Brain microvascular endothelial cell (primary cell): ENCODE measurements at regions not wholly inside any gene's neighbourhood (a gene's known extent, or its start where the extent isn't known, plus 50 kb on each side); places are given as distances from the start of the nearest gene placed in this dataset.

Experiments used
- DNase-seq: peaks from one replicate; pipeline ENCODE4 v3.0.0-alpha.2; 2020
- H3K27ac ChIP-seq: fragments of 250-450 bp; sonication (Bioruptor Pico); 2 replicates; pipeline ENCODE4 v1.5.1; 2020; ENCODE audit warnings: mild to moderate bottlenecking, moderate library complexity
- H3K27me3 ChIP-seq: fragments of 250-450 bp; sonication (Bioruptor Pico); replicated peaks from 2 replicates; pipeline ENCODE4 v1.5.1; 2020; ENCODE audit warnings: mild to moderate bottlenecking
- H3K36me3 ChIP-seq: fragments of 250-450 bp; sonication (Bioruptor Pico); replicated peaks from 2 replicates; pipeline ENCODE4 v1.5.1; 2020; ENCODE audit warnings: mild to moderate bottlenecking
- H3K4me3 ChIP-seq: 2 replicates; pipeline ENCODE4 v1.5.1; 2011; ENCODE audit warnings: low read depth, mild to moderate bottlenecking, control low read depth, low read length, moderate library complexity
- in situ Hi-C: cut with HindIII; loops from 2 replicates; pipeline ENCODE4 v1.10.0; 2017; ENCODE audit warnings: low sequenced_read_pairs, low pct_ligation_motif_present
- TF ChIP-seq, protein P1 (sequence below): IDR thresholded peaks from 2 replicates; pipeline ENCODE4 v1.5.1; 2011; ENCODE audit warnings: low read depth, mild to moderate bottlenecking, moderate library complexity, low read length, control low read depth, inconsistent platforms; ENCODE audit errors: missing control alignments

DNA sequence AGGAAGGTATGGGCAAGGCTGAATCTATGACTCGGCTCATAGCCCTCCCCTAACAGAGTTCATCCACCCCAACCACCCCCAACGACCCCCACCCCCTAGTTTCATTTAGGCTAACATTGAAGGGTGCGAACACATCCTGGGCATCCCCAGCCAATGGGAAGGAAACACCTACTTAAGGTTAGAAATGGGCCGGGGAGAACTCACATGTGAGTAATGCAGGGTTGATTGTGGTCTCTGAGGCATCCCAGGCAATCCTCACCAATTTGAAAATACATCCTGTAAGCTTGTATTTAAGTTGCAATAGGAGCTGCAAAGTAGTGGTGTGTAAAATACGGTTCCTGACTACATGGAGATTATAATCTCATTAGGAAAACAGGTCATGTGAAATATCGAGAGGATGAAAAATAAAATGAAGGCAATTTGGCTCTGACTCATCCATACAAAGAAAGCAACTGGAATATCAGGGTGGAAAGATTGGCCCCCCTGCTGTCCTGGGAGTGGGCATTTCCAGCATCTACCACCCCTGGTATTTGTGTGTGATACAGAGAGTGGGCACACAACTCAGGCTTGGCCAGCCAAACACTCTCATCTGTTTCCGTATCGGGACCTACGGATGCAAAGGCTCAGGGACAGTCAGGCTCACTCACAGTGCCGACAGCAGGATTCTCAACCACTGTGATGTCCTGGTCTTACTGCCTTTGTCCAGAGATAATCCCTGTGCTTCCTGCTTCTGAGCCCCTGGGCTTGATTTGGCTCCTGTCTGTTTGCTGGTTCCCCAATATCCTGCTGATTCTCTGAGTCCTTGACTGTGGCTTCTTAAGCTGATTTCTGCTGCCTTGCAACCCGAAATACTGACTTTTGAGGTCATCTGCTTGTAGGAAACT is 90.0 kb upstream of the NCKAP5 start:
- in situ Hi-C loops, result no loop called here
- no peaks in the 10 kb centered on the region for H3K36me3 ChIP-seq
- no peaks in the 10 kb centered on the region for H3K27me3 ChIP-seq
- H3K4me3 ChIP-seq, result no peak overlapping the region
- H3K27ac ChIP-seq, result peak overlapping the region; percentile 97
- peak; percentile 85 for DNase-seq
- TF ChIP-seq, protein P1, sequence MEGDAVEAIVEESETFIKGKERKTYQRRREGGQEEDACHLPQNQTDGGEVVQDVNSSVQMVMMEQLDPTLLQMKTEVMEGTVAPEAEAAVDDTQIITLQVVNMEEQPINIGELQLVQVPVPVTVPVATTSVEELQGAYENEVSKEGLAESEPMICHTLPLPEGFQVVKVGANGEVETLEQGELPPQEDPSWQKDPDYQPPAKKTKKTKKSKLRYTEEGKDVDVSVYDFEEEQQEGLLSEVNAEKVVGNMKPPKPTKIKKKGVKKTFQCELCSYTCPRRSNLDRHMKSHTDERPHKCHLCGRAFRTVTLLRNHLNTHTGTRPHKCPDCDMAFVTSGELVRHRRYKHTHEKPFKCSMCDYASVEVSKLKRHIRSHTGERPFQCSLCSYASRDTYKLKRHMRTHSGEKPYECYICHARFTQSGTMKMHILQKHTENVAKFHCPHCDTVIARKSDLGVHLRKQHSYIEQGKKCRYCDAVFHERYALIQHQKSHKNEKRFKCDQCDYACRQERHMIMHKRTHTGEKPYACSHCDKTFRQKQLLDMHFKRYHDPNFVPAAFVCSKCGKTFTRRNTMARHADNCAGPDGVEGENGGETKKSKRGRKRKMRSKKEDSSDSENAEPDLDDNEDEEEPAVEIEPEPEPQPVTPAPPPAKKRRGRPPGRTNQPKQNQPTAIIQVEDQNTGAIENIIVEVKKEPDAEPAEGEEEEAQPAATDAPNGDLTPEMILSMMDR, result no peak

DNA sequence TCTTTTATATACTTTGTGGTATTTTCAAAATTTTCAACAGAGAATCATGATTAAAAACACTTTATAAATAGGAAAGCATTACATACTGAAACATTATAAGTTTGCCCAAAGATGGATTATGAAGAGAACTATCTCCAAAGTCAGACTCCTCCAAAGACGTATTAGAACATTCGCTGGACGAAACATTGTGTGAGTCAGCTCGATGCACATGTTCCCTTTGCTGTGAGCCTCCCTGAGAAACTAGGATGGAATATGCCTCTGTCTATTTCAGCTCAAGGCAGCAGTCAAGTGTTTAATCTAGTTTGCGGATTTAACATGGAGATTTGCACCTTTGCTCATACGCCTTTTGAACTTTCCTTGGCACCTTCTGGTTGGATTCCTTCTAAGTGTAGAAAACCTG is 92.2 kb upstream of the NCKAP5 start:
- H3K27me3 ChIP-seq, result no peaks in the 10 kb centered on the region
- TF ChIP-seq, protein P1, result no peak
- in situ Hi-C loops, result no loop called here

DNA sequence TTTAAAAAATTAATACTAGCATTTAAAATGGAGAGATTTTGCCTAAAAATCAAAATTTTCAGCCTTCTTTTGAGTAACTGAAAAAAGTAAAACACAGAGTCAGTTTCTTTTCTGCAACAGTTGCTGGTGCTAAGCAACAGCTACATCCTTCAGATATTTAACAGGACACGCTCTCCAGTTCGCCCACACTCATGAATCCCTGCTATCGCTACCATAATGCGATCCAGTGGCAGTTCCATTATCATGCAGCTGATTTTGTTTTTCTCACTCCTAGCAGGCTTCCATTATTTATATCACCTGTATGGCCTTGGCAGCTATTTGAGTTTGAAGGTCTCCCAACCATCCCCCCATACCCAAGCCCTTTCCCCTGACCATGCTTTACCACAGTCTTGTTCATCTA is 93.1 kb upstream of the NCKAP5 start:
- in situ Hi-C loops, result no loop called here
- Histone ChIP-seq H3K4me3 (no peak overlapping the region), H3K27me3 (no peaks in the 10 kb centered on the region), H3K27ac (no peak overlapping the region), H3K36me3 (no peaks in the 10 kb centered on the region)
- no peak for DNase-seq
- TF ChIP-seq, protein P1, result no peak

More for the DNA sequence above, 92.2 kb upstream of the NCKAP5 start:
- no peaks in the 10 kb centered on the region for H3K36me3 ChIP-seq
- no peak overlapping the region for H3K27ac ChIP-seq
- no peak overlapping the region for H3K4me3 ChIP-seq
- no peak for DNase-seq

DNA sequence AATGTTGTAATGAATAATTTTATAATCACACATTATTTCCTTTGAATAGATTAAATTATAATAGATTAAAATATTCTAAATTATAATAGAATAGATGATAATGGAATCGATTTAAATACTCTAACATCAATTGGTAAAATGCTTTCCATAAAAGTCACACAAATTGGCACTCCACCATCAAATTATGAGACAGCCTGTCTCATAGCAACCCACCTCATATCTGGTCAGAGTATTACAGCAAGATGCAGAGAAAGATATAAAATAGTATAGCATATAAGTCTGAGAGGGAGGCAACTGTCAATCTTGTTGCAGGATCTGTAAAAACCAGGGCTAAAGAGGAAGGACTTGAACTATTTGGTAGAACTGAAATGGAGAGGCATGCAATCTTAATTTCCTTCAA is 98.4 kb upstream of the NCKAP5 start:
- Histone ChIP-seq H3K27ac (peak overlapping the region; percentile 93), H3K36me3 (no peaks in the 10 kb centered on the region), H3K4me3 (no peak overlapping the region), H3K27me3 (no peaks in the 10 kb centered on the region)
- peak; percentile 39 for DNase-seq
- TF ChIP-seq, protein P1, result no peak
- in situ Hi-C loops, result no loop called here

DNA sequence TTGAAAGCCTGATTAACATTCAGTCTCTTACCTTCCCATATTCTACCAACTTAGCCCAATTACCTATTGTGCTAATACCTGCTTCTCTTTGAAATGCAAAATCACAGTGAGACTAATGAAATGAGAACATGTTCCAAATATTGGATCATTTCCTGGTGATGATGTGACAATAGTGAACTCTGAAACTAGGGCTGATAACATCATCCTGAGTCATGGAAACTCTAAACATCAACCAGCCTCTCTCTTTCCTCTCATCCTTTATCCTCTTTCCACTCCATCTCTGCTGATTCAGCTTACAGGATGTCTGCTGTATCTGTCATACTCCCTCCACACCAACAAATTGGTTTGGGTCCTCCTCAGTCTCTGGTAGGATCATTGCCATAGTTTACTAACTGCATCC is 98.8 kb upstream of the NCKAP5 start:
- in situ Hi-C loops, result no loop called here

More for the DNA sequence above, 98.8 kb upstream of the NCKAP5 start:
- peak; percentile 70 for DNase-seq
- peak overlapping the region; percentile 93 for H3K27ac ChIP-seq
- no peaks in the 10 kb centered on the region for H3K27me3 ChIP-seq
- H3K4me3 ChIP-seq, result no peak overlapping the region
- no peaks in the 10 kb centered on the region for H3K36me3 ChIP-seq
- TF ChIP-seq, protein P1, result no peak
